ENCODE measurements at regions not wholly inside any gene's neighbourhood (a gene's known extent, or its start where the extent isn't known, plus 50 kb on each side); places are given as distances from the start of the nearest gene placed in this dataset.

DNA sequence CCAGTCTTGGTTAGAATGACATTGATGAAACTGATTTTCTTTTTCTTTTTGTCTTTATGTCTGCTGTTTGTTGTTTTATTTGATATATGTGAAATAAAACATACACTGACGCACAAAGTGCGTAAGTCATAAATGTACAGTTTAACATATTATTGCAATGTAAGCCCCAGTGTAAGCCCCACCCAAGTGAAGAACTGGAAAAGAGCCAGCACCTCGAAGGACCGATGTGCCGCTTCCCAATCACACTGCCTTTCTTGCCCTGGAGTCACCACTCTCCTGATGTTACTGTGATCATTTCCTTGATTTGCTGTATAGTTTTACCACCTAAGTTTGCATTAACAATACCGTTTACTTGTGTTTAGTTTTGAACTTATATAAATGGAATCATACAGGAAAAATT, 128.4 kb upstream of the LPP start:
- H3K36me3 ChIP-seq, result no peaks in the 10 kb centered on the region
- H3K4me1 ChIP-seq, result no peaks in the 10 kb centered on the region
- no peaks in the 10 kb centered on the region for H3K27me3 ChIP-seq
- H3K27ac ChIP-seq, result no peak overlapping the region
- no peak overlapping the region for H3K4me3 ChIP-seq
- TF ChIP-seq, protein P1, sequence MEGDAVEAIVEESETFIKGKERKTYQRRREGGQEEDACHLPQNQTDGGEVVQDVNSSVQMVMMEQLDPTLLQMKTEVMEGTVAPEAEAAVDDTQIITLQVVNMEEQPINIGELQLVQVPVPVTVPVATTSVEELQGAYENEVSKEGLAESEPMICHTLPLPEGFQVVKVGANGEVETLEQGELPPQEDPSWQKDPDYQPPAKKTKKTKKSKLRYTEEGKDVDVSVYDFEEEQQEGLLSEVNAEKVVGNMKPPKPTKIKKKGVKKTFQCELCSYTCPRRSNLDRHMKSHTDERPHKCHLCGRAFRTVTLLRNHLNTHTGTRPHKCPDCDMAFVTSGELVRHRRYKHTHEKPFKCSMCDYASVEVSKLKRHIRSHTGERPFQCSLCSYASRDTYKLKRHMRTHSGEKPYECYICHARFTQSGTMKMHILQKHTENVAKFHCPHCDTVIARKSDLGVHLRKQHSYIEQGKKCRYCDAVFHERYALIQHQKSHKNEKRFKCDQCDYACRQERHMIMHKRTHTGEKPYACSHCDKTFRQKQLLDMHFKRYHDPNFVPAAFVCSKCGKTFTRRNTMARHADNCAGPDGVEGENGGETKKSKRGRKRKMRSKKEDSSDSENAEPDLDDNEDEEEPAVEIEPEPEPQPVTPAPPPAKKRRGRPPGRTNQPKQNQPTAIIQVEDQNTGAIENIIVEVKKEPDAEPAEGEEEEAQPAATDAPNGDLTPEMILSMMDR (IDR thresholded peaks at IDR 0.05), result no peak
- DNase-seq (ENCODE audit: low spot score), result no peak
- H3K9me3 ChIP-seq, result no peaks in the 10 kb centered on the region

DNA sequence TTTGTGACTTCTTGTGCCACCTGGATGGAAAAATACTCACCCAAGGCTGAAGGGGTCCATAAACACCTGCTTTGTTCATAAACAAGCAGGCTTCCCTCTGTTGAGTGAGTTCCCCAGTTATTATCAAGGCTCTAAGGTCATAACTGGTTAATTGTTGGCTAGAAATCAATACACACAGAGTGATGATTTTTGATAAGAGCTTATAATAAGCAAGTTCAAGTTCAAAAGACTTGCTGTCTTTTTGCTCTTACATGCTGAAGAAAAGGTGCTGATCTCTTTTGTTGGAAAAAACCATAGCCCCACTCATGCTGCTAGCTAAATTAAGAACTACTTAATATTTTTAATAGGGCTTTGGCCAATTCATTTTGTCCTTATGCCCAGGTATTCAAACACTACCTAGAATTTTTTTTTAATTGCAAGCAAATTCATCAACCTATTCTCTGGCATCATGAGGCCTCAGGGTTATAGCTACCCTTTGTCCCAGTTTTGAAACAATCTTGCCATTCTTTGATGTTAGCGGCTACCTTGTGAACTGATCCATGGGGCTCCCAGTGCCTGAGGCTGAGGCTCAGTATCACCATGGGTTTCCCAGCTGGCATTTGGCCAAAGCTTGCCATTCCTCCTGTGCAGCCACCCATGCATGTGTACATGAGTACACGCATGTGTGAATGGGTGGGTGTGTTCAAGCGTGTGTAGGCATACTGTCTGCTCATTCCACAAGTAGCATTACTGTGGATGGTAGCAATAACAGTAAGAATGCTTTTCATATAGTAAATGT, 127.6 kb upstream of the LPP start:
- DNase-seq (ENCODE audit: low spot score), result no peak
- Histone ChIP-seq H3K27ac (no peak overlapping the region), H3K4me3 (no peak overlapping the region), H3K27me3 (no peaks in the 10 kb centered on the region), H3K9me3 (no peaks in the 10 kb centered on the region), H3K4me1 (peaks cover 0 to 5% of the 10 kb centered on the region in 2 donors), H3K36me3 (no peaks in the 10 kb centered on the region)
- TF ChIP-seq, protein P1 (IDR thresholded peaks at IDR 0.05), result no peak

DNA sequence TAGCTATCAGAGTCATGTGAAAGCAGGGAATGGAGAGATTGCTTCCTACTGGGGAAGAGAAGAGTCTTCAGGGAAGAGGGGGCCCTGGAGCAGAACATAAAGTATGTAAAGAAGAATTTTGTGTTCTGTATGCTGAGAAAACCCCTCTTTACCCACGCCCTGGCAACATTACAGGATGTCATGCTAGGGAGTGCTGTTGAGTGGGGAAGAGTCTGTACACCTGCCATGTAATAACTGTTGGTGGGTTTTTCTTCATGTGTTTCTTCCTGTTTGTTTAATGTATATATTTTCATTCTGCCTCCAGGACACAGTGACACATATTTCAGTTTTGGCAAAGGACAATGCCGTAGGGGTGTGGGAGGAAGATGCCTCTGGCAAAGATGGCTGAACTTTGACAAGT, 122.8 kb upstream of the LPP start:
- Histone ChIP-seq H3K27me3 (no peaks in the 10 kb centered on the region), H3K9me3 (no peaks in the 10 kb centered on the region), H3K27ac (no peak overlapping the region), H3K36me3 (no peaks in the 10 kb centered on the region), H3K4me1 (peaks cover 0 to 5% of the 10 kb centered on the region in 2 donors), H3K4me3 (no peak overlapping the region)
- no peak for DNase-seq (ENCODE audit: low spot score)
- TF ChIP-seq, protein P1 (IDR thresholded peaks at IDR 0.05), result no peak

DNA sequence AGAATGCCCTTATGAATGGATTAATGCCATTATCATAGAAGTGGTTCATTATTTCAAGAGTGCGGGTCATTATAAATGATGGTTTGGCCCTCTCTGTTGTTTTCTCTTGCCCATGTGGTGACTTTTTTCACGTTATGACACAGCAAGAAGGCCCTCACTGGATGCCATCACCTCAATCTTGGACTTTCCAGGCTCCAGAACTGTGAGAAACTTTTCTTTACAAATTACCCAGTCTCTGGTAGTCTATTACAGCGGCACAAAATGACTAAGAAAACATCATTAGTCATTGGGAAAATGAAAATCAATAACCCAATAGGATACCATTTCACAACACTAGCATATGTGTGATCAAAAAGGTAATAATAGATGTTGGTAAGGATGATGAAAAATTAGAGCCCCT, 119.0 kb upstream of the LPP start:
- Histone ChIP-seq H3K4me3 (no peak overlapping the region), H3K36me3 (no peaks in the 10 kb centered on the region), H3K4me1 (peaks cover 0 to 23% of the 10 kb centered on the region in 2 donors), H3K9me3 (no peaks in the 10 kb centered on the region), H3K27me3 (no peaks in the 10 kb centered on the region), H3K27ac (no peak overlapping the region)
- no peak for DNase-seq (ENCODE audit: low spot score)
- TF ChIP-seq, protein P1 (IDR thresholded peaks at IDR 0.05), result no peak

DNA sequence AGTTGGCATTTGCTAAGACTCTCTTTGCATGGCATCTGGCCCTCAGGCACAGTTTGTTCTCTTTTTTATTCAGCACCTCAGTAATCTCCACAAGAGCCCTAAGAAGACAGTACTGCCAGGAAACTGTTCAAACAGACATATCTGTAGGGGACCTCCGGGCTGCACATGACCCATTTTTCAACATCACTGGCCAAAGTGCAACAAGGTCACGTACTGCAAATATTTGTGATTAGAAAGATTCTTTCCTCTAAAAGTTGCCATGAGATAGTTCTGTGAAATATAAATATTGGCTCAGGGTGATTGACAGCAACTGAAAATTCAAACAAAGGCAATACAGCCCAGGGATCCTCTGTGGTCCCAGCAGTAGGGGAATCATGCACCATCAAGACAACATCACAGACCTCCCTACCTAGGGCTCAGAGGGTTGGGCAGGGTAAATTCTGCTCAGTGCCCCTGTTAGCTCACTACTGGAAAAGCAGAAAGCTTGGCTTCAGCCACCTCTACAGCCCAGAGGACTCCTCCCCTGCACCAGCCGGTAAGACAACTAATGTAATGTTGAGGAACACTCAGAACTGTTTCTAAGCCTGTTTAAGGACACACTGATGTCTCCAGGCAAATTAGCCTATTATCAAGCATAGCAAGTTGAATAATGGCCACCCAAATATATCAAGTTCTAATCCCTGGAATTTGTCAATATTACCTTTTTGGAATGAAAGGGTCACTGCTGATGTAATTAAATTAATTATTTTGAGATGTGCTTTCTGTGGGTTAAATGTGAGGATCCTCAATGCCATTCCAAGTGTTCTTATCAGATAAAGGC, 117.4 kb upstream of the LPP start:
- H3K9me3 ChIP-seq, result no peaks in the 10 kb centered on the region
- no peak for DNase-seq (ENCODE audit: low spot score)
- peaks cover 0 to 18% of the 10 kb centered on the region in 2 donors for H3K4me1 ChIP-seq
- no peak overlapping the region for H3K4me3 ChIP-seq
- H3K36me3 ChIP-seq, result no peaks in the 10 kb centered on the region
- peak overlapping the region in 1 of 2 donors; percentile 77 for H3K27ac ChIP-seq
- H3K27me3 ChIP-seq, result no peaks in the 10 kb centered on the region
- TF ChIP-seq, protein P1 (IDR thresholded peaks at IDR 0.05), result no peak
